ENCODE measurements at regions not wholly inside any gene's neighbourhood (a gene's known extent, or its start where the extent isn't known, plus 50 kb on each side); places are given as distances from the start of the nearest gene placed in this dataset.

GRCh38 chr13:85486663-85487062, 312.6 kb downstream of the SLITRK6 start:
- Histone ChIP-seq H3K9me3 (ENCODE audit: low read depth) (no peaks in the 10 kb centered on the region), H3K4me3 (no peak overlapping the region), H2AFZ (no peak overlapping the region), H4K20me1 (ENCODE audit: insufficient read depth, poor library complexity, severe bottlenecking) (no peaks in the 10 kb centered on the region), H3K27ac (no peak overlapping the region), H3K79me2 (no peaks in the 10 kb centered on the region), H3K9me2 (replicated peaks; ENCODE audit: insufficient read depth) (no peaks in the 10 kb centered on the region), H3K36me3 (replicated peaks; ENCODE audit: insufficient read depth, low read depth) (no peaks in the 10 kb centered on the region), H3K27me3 (no peaks in the 10 kb centered on the region), H3K4me2 (no peak overlapping the region), H3K4me1 (ENCODE audit: insufficient read depth) (no peaks in the 10 kb centered on the region)
- no peak for DNase-seq (ENCODE audit: low spot score)
- TF ChIP-seq EZH2phosphoT487 (IDR thresholded peaks at IDR 0.05; ENCODE audit: low read depth, severe bottlenecking, unreplicated experiment): no peak
- no peak for TF ChIP-seq CTCF (IDR thresholded peaks at IDR 0.05; ENCODE audit: poor library complexity)
- no peak for TF ChIP-seq EZH2 (IDR thresholded peaks at IDR 0.05; ENCODE audit: borderline replicate concordance)

- Histone ChIP-seq H3K27ac (no peak overlapping the region), H3K9me2 (replicated peaks; ENCODE audit: insufficient read depth) (no peaks in the 10 kb centered on the region), H3K36me3 (replicated peaks; ENCODE audit: insufficient read depth, low read depth) (no peaks in the 10 kb centered on the region), H3K9me3 (ENCODE audit: low read depth) (no peaks in the 10 kb centered on the region), H2AFZ (no peak overlapping the region), H3K4me1 (ENCODE audit: insufficient read depth) (no peaks in the 10 kb centered on the region), H3K4me2 (no peak overlapping the region), H4K20me1 (ENCODE audit: insufficient read depth, poor library complexity, severe bottlenecking) (no peaks in the 10 kb centered on the region), H3K27me3 (no peaks in the 10 kb centered on the region), H3K79me2 (no peaks in the 10 kb centered on the region), H3K4me3 (no peak overlapping the region)
- no peak for TF ChIP-seq EZH2phosphoT487 (IDR thresholded peaks at IDR 0.05; ENCODE audit: low read depth, severe bottlenecking, unreplicated experiment)
- TF ChIP-seq CTCF (IDR thresholded peaks at IDR 0.05; ENCODE audit: poor library complexity): no peak
- no peak for TF ChIP-seq EZH2 (IDR thresholded peaks at IDR 0.05; ENCODE audit: borderline replicate concordance)
- 82% methylated on average over 2 of the region's 2 CpGs for WGBS (ENCODE audit: low lambda C conversion rate, missing lambda C conversion rate)
- no peak for DNase-seq (ENCODE audit: low spot score)
Measured at GRCh38 chr13:85473144-85473543, 326.1 kb downstream of the SLITRK6 start.

GRCh38 chr13:85469320-85469719, 329.9 kb downstream of the SLITRK6 start:
- Histone ChIP-seq H3K79me2 (no peaks in the 10 kb centered on the region), H3K9me3 (ENCODE audit: low read depth) (no peaks in the 10 kb centered on the region), H3K27me3 (no peaks in the 10 kb centered on the region), H3K4me1 (ENCODE audit: insufficient read depth) (no peaks in the 10 kb centered on the region), H3K4me2 (no peak overlapping the region), H3K36me3 (replicated peaks; ENCODE audit: insufficient read depth, low read depth) (no peaks in the 10 kb centered on the region), H2AFZ (no peak overlapping the region), H3K4me3 (no peak overlapping the region), H3K27ac (no peak overlapping the region), H3K9me2 (replicated peaks; ENCODE audit: insufficient read depth) (no peaks in the 10 kb centered on the region), H4K20me1 (ENCODE audit: insufficient read depth, poor library complexity, severe bottlenecking) (no peaks in the 10 kb centered on the region)
- no peak for DNase-seq (ENCODE audit: low spot score)
- TF ChIP-seq EZH2 (IDR thresholded peaks at IDR 0.05; ENCODE audit: borderline replicate concordance): no peak
- TF ChIP-seq CTCF (IDR thresholded peaks at IDR 0.05; ENCODE audit: poor library complexity): no peak
- no peak for TF ChIP-seq EZH2phosphoT487 (IDR thresholded peaks at IDR 0.05; ENCODE audit: low read depth, severe bottlenecking, unreplicated experiment)
- 59% methylated on average over 1 of the region's 1 CpG for WGBS (ENCODE audit: low lambda C conversion rate, missing lambda C conversion rate)

- Histone ChIP-seq H3K27ac (no peak overlapping the region), H3K4me3 (no peak overlapping the region), H3K79me2 (no peaks in the 10 kb centered on the region), H3K27me3 (no peaks in the 10 kb centered on the region), H2AFZ (no peak overlapping the region), H3K4me2 (no peak overlapping the region), H3K9me3 (ENCODE audit: low read depth) (no peaks in the 10 kb centered on the region), H4K20me1 (ENCODE audit: insufficient read depth, poor library complexity, severe bottlenecking) (no peaks in the 10 kb centered on the region), H3K4me1 (ENCODE audit: insufficient read depth) (no peaks in the 10 kb centered on the region), H3K36me3 (replicated peaks; ENCODE audit: insufficient read depth, low read depth) (no peaks in the 10 kb centered on the region), H3K9me2 (replicated peaks; ENCODE audit: insufficient read depth) (no peaks in the 10 kb centered on the region)
- 91% methylated on average over 3 of the region's 3 CpGs for WGBS (ENCODE audit: low lambda C conversion rate, missing lambda C conversion rate)
- no peak for DNase-seq (ENCODE audit: low spot score)
- TF ChIP-seq EZH2 (IDR thresholded peaks at IDR 0.05; ENCODE audit: borderline replicate concordance) (no peak), EZH2phosphoT487 (IDR thresholded peaks at IDR 0.05; ENCODE audit: low read depth, severe bottlenecking, unreplicated experiment) (no peak), CTCF (IDR thresholded peaks at IDR 0.05; ENCODE audit: poor library complexity) (no peak)
Measured at GRCh38 chr13:85462792-85463425, 336.3 kb downstream of the SLITRK6 start.
